Right cardiac atrium (tissue), 5 donors: ENCODE measurements at regions not wholly inside any gene's neighbourhood (a gene's known extent, or its start where the extent isn't known, plus 50 kb on each side); places are given as distances from the start of the nearest gene placed in this dataset.

Source experiments
- ATAC-seq, 2 donors: fragments of 200-7000 bp; cut with Tn5 transposase; one replicate each; pipeline versions ENCODE4 v1.8.0 to v1.9.1; 2020; ENCODE audit warnings: moderate library complexity in 2 of 2, mild to moderate bottlenecking in 1 of 2
- DNase-seq, 3 donors: peaks; one replicate each; pipeline ENCODE4 v3.0.0-alpha.2; 2020
- H3K27ac ChIP-seq: one replicate; pipeline ENCODE4 v1.5.1; 2013; ENCODE audit warnings: mild to moderate bottlenecking, low read length, control low read depth, moderate library complexity
- H3K27me3 ChIP-seq: one replicate; pipeline ENCODE4 v1.6.1; 2013; ENCODE audit not compliant: control insufficient read depth, insufficient read depth
- H3K4me1 ChIP-seq: one replicate; pipeline ENCODE4 v1.6.1; 2013; ENCODE audit warnings: low read length; ENCODE audit not compliant: control insufficient read depth, insufficient read depth
- H3K4me3 ChIP-seq: one replicate; pipeline ENCODE4 v1.5.1; 2013; ENCODE audit warnings: low read length, control low read depth
- H3K9me3 ChIP-seq: one replicate; pipeline ENCODE4 v1.6.1; 2013; ENCODE audit warnings: low read length; ENCODE audit not compliant: control insufficient read depth
- WGBS: extraction: QIAGEN DNeasy Blood & Tissue Kit; methylation state at CpG from one replicate; pipeline ENCODE4 v1.1.7; 2013; 5-methylcytosine and 5-hydroxymethylcytosine counted together
- intact Hi-C, 4 donors: fragments of 100-400 bp; cut with DNase I; formaldehyde crosslinking; loops; one replicate each; pipeline versions ENCODE4 v1.11.0 to v1.14.0; 2022 to 2023
- donor health status: healthy with polysubstance abuse.
- donor health status: DM: no; HTN: yes; CAD: no.
- donor health status: DM: no; HTN: no; CAD: no.
- donor health status: DM: no; HTN: yes; CAD: no; lungs with severe emphysema.
- donor health status: DM: yes; HTN: yes; CAD: no.

DNA sequence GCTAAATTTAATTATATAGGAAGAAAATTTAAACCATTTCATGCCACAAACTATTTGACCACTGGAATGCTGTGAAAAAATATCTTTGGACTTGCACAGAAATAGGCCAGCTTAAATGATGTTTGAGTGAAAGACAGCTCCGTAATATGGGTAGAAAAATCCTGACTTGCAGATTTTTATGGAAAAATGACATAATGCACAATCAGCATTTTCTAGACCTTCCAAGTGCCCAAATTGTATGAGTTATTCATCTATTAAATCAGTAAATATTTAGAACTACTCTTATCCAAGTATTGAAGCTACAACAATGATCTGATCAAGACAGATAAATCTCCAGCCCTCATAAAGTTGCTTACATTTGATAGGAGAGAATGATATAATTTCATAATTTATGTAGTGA is 691.1 kb upstream of the DDX18 start:
- H3K4me1 ChIP-seq, result no peaks in the 10 kb centered on the region
- H3K4me3 ChIP-seq, result no peak overlapping the region
- ATAC-seq (no peak), DNase-seq (no peak)
- H3K27me3 ChIP-seq, result no peaks in the 10 kb centered on the region
- no peak overlapping the region for H3K27ac ChIP-seq
- WGBS, result 75% methylated on average over 1 of the region's 1 CpG
- intact Hi-C loops, result no loop called here
- H3K9me3 ChIP-seq, result no peaks in the 10 kb centered on the region

DNA sequence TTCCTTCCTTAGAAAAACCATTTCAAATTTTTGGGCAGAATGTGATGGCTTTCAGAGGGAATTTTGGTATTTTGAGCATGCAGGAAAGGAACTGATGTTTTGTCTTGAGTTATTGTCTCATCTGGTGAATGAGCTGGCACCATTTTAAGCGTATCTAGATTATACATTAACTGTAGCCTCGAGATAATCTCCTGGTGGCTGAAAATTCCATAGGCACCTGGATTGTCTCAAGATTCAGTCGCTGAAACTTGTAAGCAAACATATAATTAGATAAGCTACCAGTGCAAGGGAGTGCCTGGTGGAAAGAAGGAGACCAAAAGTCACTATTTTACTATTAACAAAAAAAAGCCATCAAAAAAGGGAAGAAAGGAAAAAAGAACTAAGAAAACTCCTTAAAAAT is 687.8 kb upstream of the DDX18 start:
- Histone ChIP-seq H3K4me3 (no peak overlapping the region), H3K27me3 (no peaks in the 10 kb centered on the region), H3K9me3 (no peaks in the 10 kb centered on the region), H3K4me1 (no peaks in the 10 kb centered on the region), H3K27ac (no peak overlapping the region)
- 17% methylated on average over 3 of the region's 3 CpGs for WGBS
- ATAC-seq (no peak), DNase-seq (no peak)
- intact Hi-C loops, result no loop called here

GRCh38 chr2:117127680-117128079 is 686.8 kb upstream of the DDX18 start:
- H3K27ac ChIP-seq, result no peak overlapping the region
- DNase-seq (no peak), ATAC-seq (no peak)
- no peak overlapping the region for H3K4me3 ChIP-seq
- H3K27me3 ChIP-seq, result no peaks in the 10 kb centered on the region
- no peaks in the 10 kb centered on the region for H3K4me1 ChIP-seq
- no peaks in the 10 kb centered on the region for H3K9me3 ChIP-seq
- intact Hi-C loops, result no loop called here

DNA sequence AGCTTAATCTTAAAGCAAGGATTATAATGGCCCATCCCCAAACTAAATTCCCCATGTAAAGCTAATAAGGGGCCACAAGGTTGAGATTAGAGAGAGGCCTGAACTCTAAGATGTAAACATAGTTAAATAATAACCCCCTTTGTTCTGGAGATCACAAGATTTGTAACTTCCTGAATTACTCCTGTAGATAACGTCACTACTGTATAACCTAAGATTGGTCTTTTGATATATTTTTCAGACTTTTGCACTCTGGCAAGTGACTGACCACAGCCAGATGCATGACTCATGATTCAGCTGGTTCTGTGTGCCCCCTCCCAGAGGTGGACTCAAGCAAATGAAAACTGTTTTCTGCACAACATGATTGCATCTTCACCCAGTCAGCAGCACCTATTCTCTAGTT is 686.0 kb upstream of the DDX18 start:
- H3K27me3 ChIP-seq, result no peaks in the 10 kb centered on the region
- no peak overlapping the region for H3K27ac ChIP-seq
- H3K4me1 ChIP-seq, result no peaks in the 10 kb centered on the region
- H3K4me3 ChIP-seq, result no peak overlapping the region
- DNase-seq, result no peak
- no peaks in the 10 kb centered on the region for H3K9me3 ChIP-seq
- intact Hi-C loops, result no loop called here
- no peak for ATAC-seq
- WGBS, result 36% methylated on average over 1 of the region's 1 CpG

DNA sequence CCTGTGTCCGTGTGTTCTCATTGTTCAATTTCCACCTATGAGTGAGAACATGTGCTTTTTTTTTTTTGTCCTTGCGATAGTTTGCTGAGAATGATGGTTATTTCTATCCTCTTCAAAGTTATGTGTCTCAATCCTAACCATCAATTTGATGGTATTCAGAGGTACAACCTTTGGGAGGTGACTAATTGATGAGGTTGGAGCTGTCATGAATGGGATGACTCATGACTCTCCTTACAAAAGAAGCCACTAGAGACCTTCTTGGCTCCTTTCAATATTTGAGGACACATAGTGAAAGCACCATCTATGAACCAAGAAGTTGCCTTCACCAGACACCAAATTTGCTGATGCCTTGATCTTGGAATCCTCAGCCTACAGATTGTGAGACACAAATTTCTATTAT is 677.1 kb upstream of the DDX18 start:
- H3K27me3 ChIP-seq, result no peaks in the 10 kb centered on the region
- no peak overlapping the region for H3K27ac ChIP-seq
- 55% methylated on average over 2 of the region's 2 CpGs for whole genome bisulfite sequencing
- no peak for ATAC-seq
- H3K4me3 ChIP-seq, result no peak overlapping the region
- intact Hi-C loops, result no loop called here
- no peaks in the 10 kb centered on the region for H3K4me1 ChIP-seq
- no peaks in the 10 kb centered on the region for H3K9me3 ChIP-seq
- DNase-seq, result no peak

DNA sequence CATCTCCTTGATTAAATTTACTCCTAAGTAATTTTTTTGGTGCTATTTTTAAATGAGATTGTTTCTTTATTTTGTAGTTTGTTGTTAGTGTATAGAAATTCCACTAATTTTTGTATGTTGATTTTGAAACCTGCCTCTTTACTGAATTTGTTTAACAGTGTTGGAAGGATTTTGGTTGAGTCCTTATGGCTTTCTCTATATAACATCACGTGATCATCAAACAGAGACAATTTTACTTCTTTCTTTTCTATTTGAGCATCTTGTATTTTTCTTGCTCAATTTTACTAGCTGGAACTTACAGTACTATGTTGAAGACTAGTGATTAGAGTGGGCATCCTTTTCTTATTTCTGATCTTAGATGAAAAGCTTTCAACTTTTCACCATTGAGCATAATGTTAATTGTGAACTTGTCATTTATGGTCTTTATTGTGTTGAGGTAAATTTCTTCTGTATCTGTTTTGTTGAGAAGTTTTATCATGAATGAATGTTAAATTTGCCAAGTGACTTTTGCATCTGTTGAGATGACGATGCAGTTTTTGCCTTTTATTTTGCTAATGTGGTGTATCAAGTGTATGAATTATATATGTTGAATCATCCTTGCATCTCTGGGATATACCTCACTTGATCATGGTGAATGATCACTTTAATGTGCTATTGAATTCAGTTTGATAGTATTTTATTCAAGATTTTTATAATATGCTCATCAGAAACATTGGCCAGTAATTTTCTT is 645.3 kb upstream of the DDX18 start:
- WGBS, result 75% methylated on average over 2 of the region's 2 CpGs

DNA sequence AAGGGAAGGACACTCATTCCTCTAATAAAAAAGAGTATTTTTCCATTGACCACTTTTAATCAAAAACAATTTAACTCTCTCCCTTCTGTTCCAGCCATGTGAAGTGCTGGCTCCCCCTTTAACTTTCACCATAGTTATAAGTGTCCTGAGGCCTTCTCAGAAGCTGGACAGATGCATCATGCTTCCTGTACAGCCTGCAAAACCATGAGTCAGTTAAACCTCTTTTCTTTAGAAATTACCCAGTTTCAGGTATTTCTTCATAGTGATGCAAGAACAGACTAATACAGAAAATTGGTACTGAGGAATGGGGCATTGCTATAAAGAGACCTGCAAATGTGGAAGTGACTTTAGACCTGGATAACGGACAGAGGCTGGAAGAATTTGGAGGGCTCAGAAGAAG is 643.6 kb upstream of the DDX18 start:
- intact Hi-C loops, result no loop called here
- Histone ChIP-seq H3K27me3 (no peaks in the 10 kb centered on the region), H3K4me3 (no peak overlapping the region), H3K4me1 (no peaks in the 10 kb centered on the region), H3K27ac (no peak overlapping the region), H3K9me3 (no peaks in the 10 kb centered on the region)
- WGBS, result 82% methylated on average over 1 of the region's 1 CpG
- no peak for DNase-seq
- ATAC-seq, result no peak

More for the DNA sequence above, 645.3 kb upstream of the DDX18 start:
- Histone ChIP-seq H3K4me3 (no peak overlapping the region), H3K27ac (no peak overlapping the region), H3K9me3 (no peaks in the 10 kb centered on the region), H3K4me1 (no peaks in the 10 kb centered on the region), H3K27me3 (no peaks in the 10 kb centered on the region)
- ATAC-seq, result no peak
- intact Hi-C loops, result no loop called here
- no peak for DNase-seq

- Histone ChIP-seq H3K4me3 (no peak overlapping the region), H3K27ac (no peak overlapping the region), H3K27me3 (no peaks in the 10 kb centered on the region), H3K9me3 (no peaks in the 10 kb centered on the region), H3K4me1 (no peaks in the 10 kb centered on the region)
- DNase-seq, result no peak
- WGBS, result 88% methylated on average over 3 of the region's 3 CpGs
- intact Hi-C loops, result no loop called here
- no peak for ATAC-seq
Observed at GRCh38 chr2:117179405-117179804, 635.1 kb upstream of the DDX18 start.

DNA sequence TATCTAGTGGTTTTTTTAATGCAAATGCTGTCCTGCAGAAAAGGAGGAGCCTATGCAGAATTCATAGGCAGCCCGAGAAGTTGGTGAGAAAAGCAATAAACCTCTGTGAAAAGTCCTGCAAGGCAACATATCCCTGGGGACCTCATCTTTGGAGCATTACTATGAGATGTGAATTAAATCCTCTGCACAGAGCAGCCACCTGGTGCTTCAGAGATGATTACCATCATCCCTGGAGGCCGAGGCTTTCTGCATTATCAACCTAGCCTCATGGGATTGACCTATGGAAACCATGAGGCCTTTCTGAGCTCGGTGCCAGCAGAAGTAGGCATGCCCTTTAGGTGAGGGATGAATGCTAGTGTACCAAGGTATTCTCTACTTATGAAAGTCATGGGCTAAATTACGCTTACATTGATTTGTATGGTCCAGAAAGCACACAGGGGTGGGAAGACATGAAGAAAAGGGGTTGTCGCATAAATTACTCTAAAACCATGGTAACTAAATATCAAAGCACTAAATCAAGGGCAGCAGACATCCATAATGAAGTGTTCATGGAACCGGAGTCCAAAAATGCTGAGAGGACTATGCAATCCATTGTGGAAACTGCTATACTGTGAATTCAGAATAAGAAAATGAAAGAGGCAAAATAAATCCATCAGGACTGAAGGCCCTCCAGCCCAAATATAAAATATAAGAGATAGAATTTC is 623.5 kb upstream of the DDX18 start:
- DNase-seq (no peak), ATAC-seq (no peak)
- Histone ChIP-seq H3K4me1 (no peaks in the 10 kb centered on the region), H3K27me3 (no peaks in the 10 kb centered on the region), H3K9me3 (no peaks in the 10 kb centered on the region), H3K4me3 (no peak overlapping the region), H3K27ac (no peak overlapping the region)
- WGBS, result 78% methylated on average over 6 of the region's 6 CpGs
- intact Hi-C loops, result no loop called here

DNA sequence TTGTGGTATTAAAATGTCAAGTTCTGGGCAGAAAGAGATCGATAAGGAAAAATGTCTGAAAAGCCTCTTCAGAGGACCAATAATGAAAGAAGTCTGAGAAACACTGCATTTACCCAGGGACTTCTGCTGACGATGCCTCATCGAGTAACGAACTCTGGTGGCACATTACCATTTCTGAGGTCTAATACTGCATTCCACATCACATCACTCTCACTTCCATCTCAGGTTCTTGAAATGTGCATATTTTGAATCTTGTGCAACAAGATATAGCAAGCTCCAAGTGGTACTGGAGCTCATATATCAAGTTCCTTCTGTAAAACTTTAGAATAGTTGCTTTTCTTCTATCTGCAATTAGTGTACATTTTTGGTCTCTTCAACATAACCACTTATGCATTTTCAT is 619.1 kb upstream of the DDX18 start:
- 88% methylated on average over 4 of the region's 4 CpGs for WGBS
- Histone ChIP-seq H3K4me3 (no peak overlapping the region), H3K9me3 (no peaks in the 10 kb centered on the region), H3K27ac (no peak overlapping the region), H3K27me3 (no peaks in the 10 kb centered on the region), H3K4me1 (no peaks in the 10 kb centered on the region)
- ATAC-seq (no peak), DNase-seq (no peak)
- intact Hi-C loops, result no loop called here

DNA sequence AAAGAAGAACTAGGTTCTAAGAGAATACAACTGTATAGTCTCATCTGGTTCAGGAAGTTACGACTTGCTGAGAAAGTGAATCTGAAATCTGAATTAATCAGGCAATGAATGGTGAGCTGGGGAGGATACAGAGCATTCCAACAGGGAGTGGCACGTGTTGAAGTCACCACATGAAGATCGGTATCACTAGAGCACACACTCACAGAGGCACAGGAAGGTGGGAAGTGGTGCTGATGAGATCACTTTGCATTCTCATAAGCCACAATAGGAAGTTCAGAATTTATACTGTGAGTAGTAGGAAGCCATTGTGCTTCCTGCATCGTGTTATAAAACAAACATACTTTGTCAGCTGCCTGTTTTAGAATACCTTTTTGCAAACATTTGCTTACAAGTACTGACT is 615.0 kb upstream of the DDX18 start:
- no peak overlapping the region for H3K4me3 ChIP-seq
- no peaks in the 10 kb centered on the region for H3K27me3 ChIP-seq
- no peaks in the 10 kb centered on the region for H3K4me1 ChIP-seq
- H3K9me3 ChIP-seq, result no peaks in the 10 kb centered on the region
- 52% methylated on average over 4 of the region's 4 CpGs for WGBS
- H3K27ac ChIP-seq, result no peak overlapping the region
- no peak for ATAC-seq
- intact Hi-C loops, result no loop called here
- DNase-seq, result no peak

- Histone ChIP-seq H3K27me3 (no peaks in the 10 kb centered on the region), H3K9me3 (no peaks in the 10 kb centered on the region), H3K27ac (no peak overlapping the region), H3K4me1 (no peaks in the 10 kb centered on the region), H3K4me3 (no peak overlapping the region)
- WGBS, result 84% methylated on average over 2 of the region's 2 CpGs
- ATAC-seq (no peak), DNase-seq (no peak)
- intact Hi-C loops, result no loop called here
Observed at GRCh38 chr2:117212562-117212961, 601.9 kb upstream of the DDX18 start.
